Tibial artery (tissue), 4 donors: ENCODE measurements at regions not wholly inside any gene's neighbourhood (a gene's known extent, or its start where the extent isn't known, plus 50 kb on each side); places are given as distances from the start of the nearest gene placed in this dataset.

Experiments
- DNase-seq, 2 donors: peaks; one replicate each; pipeline ENCODE4 v3.0.0-alpha.2; 2019
- H3K27ac ChIP-seq, 2 donors: fragments of 200-600 bp; sonication (generic) in 1 of 2; 1 replicate in 1 of 2; 2 replicates in 1 of 2; pipeline ENCODE4 v1.5.1; 2018 to 2019; ENCODE audit warnings: mild to moderate bottlenecking in 1 of 2
- H3K27me3 ChIP-seq, 2 donors: fragments of 200-600 bp; sonication (generic) in 1 of 2; one replicate each; pipeline versions ENCODE4 v1.5.1 to v1.6.0; 2016 to 2019
- H3K36me3 ChIP-seq, 3 donors: fragments of 200-600 bp; sonication (generic) in 2 of 3; one replicate each; pipeline ENCODE4 v1.5.1; 2016 to 2019; ENCODE audit warnings: mild to moderate bottlenecking in 2 of 3
- H3K4me1 ChIP-seq, 4 donors: fragments of 200-600 bp; sonication (generic) in 2 of 4; 1 replicate in 3 of 4; 2 replicates in 1 of 4; pipeline ENCODE4 v1.5.1; 2016 to 2019
- H3K4me3 ChIP-seq, 2 donors: fragments of 200-600 bp; sonication (generic) in 1 of 2; 1 replicate in 1 of 2; 2 replicates in 1 of 2; pipeline ENCODE4 v1.5.1; 2018 to 2019; ENCODE audit warnings: mild to moderate bottlenecking in 2 of 2
- H3K9me3 ChIP-seq, 3 donors: fragments of 200-600 bp; sonication (generic) in 1 of 3; one replicate each; pipeline ENCODE4 v1.5.1; 2016 to 2019
- CTCF ChIP-seq, 2 experiments: fragments of 200-600 bp in 1 of 2; fragments of 450-650 bp in 1 of 2; IDR thresholded peaks; one replicate each; pipeline ENCODE4 v1.5.1; 2017 to 2019; ENCODE audit warnings: antibody characterized with exemption in 2 of 2, mild to moderate bottlenecking in 1 of 2, moderate library complexity in 1 of 2
- intact Hi-C: fragments of 100-400 bp; cut with DNase I; formaldehyde crosslinking; loops from one replicate; pipeline ENCODE4 v1.15.0; 2023; ENCODE audit warnings: low total_unique reads

GRCh38 chr1:208885060-208885459, 640.9 kb upstream of the PLXNA2 start:
- no peaks in the 10 kb centered on the region for H3K9me3 ChIP-seq
- H3K27me3 ChIP-seq = no peaks in the 10 kb centered on the region
- H3K36me3 ChIP-seq = no peaks in the 10 kb centered on the region
- H3K27ac ChIP-seq = no peak overlapping the region
- TF ChIP-seq CTCF (IDR thresholded peaks at IDR 0.05) = no peak
- DNase-seq = no peak
- no peak overlapping the region for H3K4me3 ChIP-seq
- intact Hi-C loops = no loop called here
- peaks cover 0 to 9% (median 4%) of the 10 kb centered on the region in 4 donors for H3K4me1 ChIP-seq

- Histone ChIP-seq H3K4me3 (no peak overlapping the region), H3K4me1 (peaks cover 0 to 5% (median 2%) of the 10 kb centered on the region in 4 donors), H3K36me3 (no peaks in the 10 kb centered on the region), H3K27me3 (no peaks in the 10 kb centered on the region), H3K9me3 (no peaks in the 10 kb centered on the region), H3K27ac (no peak overlapping the region)
- DNase-seq = no peak
- intact Hi-C loops = no loop called here
- no peak for TF ChIP-seq CTCF (IDR thresholded peaks at IDR 0.05)
These were observed 641.5 kb upstream of the PLXNA2 start for GRCh38 chr1:208885650-208886049.

- intact Hi-C loops = no loop called here
These were observed 644.2 kb upstream of the PLXNA2 start for GRCh38 chr1:208888376-208888775.

GRCh38 chr1:208892147-208892546, 648.0 kb upstream of the PLXNA2 start:
- Histone ChIP-seq H3K4me1 (no peaks in the 10 kb centered on the region), H3K9me3 (no peaks in the 10 kb centered on the region), H3K36me3 (no peaks in the 10 kb centered on the region), H3K4me3 (no peak overlapping the region), H3K27ac (no peak overlapping the region), H3K27me3 (no peaks in the 10 kb centered on the region)
- TF ChIP-seq CTCF (IDR thresholded peaks at IDR 0.05) = no peak
- intact Hi-C loops = no loop called here
- DNase-seq = no peak

More at GRCh38 chr1:208888376-208888775, 644.2 kb upstream of the PLXNA2 start:
- H3K36me3 ChIP-seq = no peaks in the 10 kb centered on the region
- no peak for TF ChIP-seq CTCF (IDR thresholded peaks at IDR 0.05)
- no peaks in the 10 kb centered on the region for H3K27me3 ChIP-seq
- H3K4me1 ChIP-seq = no peaks in the 10 kb centered on the region
- no peak overlapping the region for H3K4me3 ChIP-seq
- no peak overlapping the region for H3K27ac ChIP-seq
- DNase-seq = no peak
- H3K9me3 ChIP-seq = no peaks in the 10 kb centered on the region

- intact Hi-C loops = no loop called here
- H3K9me3 ChIP-seq = no peaks in the 10 kb centered on the region
- H3K4me1 ChIP-seq = no peaks in the 10 kb centered on the region
- no peak for DNase-seq
- TF ChIP-seq CTCF (IDR thresholded peaks at IDR 0.05) = no peak
- no peak overlapping the region for H3K27ac ChIP-seq
- no peaks in the 10 kb centered on the region for H3K36me3 ChIP-seq
- no peaks in the 10 kb centered on the region for H3K27me3 ChIP-seq
- no peak overlapping the region for H3K4me3 ChIP-seq
These were observed 649.1 kb upstream of the PLXNA2 start for GRCh38 chr1:208893251-208893650.

GRCh38 chr1:208895181-208895580, 651.0 kb upstream of the PLXNA2 start:
- H3K9me3 ChIP-seq = no peaks in the 10 kb centered on the region
- no peaks in the 10 kb centered on the region for H3K27me3 ChIP-seq
- no peaks in the 10 kb centered on the region for H3K4me1 ChIP-seq
- no peak for TF ChIP-seq CTCF (IDR thresholded peaks at IDR 0.05)
- no peaks in the 10 kb centered on the region for H3K36me3 ChIP-seq
- H3K4me3 ChIP-seq = no peak overlapping the region
- no peak overlapping the region for H3K27ac ChIP-seq
- intact Hi-C loops = no loop called here
- no peak for DNase-seq
